ENCODE measurements at regions not wholly inside any gene's neighbourhood (a gene's known extent, or its start where the extent isn't known, plus 50 kb on each side); places are given as distances from the start of the nearest gene placed in this dataset.

GRCh38 chr4:19214591-19215186 lies 1037.0 kb upstream of the SLIT2 start:
- no peak for TF ChIP-seq CTCF (IDR thresholded peaks at IDR 0.05; ENCODE audit: low read depth, low read length, poor library complexity, severe bottlenecking)
- TF ChIP-seq EZH2phosphoT487 (IDR thresholded peaks at IDR 0.05; ENCODE audit: borderline replicate concordance, low read length): no peak

Data from DOHH2 (cell line).